Dermis microvascular lymphatic vessel endothelial cell (primary cell): ENCODE measurements at regions not wholly inside any gene's neighbourhood (a gene's known extent, or its start where the extent isn't known, plus 50 kb on each side); places are given as distances from the start of the nearest gene placed in this dataset.

Source experiments
- DNase-seq, 2 donors: peaks; one replicate each; pipeline versions ENCODE4 v3.0.0 to v3.0.0-alpha.2; 2010; ENCODE audit warnings: low read depth in 2 of 2

DNA sequence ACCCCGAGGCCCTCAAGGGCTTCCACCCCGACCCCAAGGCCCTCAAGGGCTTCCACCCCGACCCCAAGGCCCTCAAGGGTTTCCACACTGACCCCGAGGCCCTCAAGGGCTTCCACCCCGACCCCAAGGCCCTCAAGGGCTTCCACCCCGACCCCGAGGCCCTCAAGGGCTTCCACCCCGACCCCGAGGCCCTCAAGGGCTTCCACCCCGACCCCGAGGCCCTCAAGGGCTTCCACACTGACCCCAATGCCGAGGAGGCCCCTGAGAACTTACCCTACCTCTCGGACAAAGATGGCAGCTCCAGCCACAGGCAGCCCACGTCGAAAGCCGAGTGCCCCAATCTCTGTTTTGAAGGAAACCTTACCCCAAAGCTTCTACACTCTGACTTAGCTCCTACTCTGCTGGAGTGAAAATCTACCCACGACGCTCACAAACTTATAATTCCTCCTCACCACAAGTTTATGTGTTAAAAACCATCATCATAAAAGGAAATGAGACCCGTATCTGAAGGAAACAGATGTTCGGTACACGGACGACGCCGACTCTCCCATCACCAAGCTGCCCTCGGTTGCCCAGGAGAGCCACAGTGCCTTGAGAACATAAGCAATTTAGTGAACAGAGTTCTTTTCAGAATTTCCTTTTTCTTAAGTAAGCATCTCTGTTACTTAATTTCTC lies 61.2 kb upstream of the RPH3AL start:
- no peak for DNase-seq

DNA sequence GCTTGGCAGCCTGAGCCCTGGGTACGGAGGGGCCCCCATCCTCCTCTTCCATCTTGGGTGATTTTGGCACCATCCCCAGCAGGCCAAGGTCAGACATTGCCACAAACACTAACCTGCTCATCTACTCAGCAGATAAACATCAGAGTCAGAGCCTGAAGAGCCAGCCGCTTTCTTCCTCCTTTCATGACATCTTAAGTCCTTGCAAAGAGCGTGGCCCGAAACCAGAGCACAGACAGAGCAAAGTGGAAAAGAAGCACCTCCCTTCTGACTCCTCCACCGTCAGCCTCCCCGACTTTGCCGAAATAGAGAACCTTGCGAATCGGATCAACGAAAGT lies 60.4 kb upstream of the RPH3AL start:
- no peak for DNase-seq

DNA sequence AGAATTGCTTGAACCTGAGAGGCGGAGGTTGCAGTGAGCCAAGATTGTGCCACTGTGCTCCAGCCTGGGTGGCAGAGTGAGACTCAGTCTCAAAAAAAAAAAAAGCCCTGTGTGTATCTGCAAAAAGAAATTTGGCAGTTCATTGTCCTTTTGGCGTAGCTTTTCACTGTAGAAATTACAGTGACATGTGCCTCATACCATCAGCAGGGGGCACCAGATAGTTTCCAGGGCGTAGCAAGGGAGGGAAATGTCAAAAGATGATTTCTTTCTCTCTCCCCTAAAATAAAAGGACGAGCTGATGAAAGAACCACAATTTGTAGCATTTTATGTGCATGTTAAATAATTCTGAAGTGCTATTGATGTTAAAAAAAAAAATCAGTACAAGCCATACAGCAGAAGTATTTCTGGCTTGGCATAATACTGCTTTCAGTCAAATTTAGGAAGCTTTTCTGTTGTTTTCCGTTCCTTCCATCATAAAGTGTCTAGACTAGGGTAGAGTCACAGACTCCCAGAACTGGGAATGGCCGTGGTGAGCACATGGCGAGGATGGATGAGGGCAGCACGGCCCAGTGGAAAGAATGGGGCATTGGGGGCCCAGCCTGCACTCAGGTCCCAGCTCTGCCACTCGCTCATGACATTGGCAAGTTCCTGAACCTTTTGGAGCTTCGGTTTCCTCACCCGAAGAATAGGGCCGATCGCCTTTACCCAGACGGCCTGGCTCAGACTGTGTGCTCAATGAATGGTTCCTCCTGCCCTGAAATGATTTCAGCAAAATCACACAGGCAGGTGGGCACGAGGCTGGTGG lies 59.8 kb upstream of the RPH3AL start:
- peak; percentile 41 to 65 for DNase-seq

DNA sequence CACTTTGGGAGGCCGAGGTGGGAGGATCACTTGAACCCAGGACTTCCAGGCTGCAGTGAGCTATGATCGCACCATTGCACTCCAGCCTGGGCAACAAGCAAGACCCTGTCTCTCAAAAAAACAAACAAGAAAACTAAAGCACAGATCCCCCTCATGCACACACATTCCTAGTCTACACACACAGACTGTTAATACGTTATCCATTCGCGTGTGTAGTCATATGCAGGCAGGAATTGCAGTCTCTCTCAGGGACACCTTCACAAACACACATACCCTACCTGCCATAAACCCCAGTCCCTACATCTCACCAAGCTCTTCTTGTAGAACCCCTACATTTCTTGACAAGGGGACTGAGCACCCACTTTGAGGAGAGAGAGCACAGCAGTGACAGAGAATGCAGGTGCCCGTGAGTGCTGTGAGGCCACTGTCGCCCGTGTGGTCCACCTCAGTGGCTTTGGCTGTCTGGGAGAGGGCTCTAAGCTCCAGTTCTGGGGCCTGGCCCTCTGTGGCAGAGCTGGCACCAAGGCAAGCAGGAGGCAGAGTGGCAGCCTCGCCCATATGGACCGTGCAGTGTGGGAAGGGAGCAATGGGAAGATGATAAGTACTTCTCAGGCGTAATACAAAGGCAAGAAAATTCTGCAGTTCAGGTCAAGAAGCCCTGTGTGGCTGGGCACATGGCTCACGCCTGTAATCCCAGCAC lies 59.0 kb upstream of the RPH3AL start:
- no peak for DNase-seq

DNA sequence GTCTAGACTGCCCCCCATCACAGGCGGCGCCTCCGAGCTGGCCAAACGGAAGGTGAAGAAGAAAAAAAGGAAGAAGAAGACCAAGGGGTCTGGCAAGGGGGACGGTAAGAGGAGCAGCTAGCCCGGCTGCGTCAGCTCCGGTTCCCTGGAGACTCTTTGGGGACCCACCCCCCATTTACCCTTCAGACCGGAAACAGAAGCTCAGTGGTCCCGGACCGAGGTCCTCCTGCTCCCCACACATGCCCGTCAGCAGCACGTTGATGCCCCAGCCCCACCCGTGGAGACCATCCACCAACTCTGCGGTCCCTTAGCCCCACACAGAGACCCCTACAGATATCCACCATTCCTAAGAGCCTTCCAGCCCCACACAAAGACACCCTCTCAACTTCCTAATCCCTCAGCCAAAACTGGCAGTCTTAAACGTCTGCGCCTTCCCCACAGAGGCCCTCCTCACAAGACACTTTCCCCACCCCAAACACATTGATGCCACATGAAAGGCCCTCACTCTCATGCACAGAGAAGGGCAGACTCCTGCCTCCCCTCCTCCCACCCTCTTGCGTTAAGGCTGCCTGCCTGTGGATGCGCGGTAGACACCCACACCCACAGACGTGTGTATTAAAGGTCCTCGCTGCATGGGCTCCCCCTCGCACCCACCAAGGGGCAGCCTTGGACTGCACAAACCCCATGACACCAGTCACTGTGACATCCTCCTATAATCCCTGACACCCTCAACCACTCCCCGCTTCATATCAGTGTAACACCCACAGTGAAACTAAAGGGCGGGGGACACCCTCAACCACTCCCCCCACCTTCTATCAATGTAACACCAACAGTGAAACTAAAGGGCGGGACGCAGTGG lies 58.2 kb upstream of the RPH3AL start:
- DNase-seq, result peak in 1 of 2 donors; percentile 30

DNA sequence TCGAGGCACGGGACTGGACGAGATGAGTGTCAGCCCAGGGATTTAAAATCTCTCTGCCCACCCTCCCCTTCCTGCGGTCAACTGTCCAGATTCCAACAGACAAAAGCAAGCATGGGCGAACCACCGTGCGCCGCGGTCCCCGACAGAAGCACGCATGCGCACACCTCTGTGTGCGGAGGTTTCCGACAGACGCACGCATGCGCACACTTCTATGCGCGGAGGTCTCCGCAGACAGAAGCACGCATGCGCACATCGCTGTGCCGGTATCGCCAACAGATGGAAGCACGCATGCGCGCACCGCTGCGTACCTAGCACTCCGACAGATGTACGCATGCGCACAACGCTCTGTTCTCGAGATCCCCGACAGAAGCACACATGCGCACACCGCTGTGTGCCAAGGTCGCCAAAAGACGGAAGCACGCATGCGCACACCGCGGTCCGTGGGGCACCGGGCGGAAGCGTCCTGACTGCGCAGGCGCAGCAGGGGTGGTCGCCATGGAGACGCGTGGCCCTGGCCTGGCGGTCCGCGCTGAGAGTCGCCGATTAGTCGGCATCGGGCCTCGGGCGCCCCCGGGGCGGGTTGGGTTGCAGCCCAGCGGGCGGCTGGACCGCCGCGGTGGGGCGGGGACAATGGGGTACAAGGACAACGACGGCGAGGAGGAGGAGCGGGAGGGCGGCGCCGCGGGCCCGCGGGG lies 57.4 kb upstream of the RPH3AL start:
- DNase-seq, result peak; percentile 98 to 99

DNA sequence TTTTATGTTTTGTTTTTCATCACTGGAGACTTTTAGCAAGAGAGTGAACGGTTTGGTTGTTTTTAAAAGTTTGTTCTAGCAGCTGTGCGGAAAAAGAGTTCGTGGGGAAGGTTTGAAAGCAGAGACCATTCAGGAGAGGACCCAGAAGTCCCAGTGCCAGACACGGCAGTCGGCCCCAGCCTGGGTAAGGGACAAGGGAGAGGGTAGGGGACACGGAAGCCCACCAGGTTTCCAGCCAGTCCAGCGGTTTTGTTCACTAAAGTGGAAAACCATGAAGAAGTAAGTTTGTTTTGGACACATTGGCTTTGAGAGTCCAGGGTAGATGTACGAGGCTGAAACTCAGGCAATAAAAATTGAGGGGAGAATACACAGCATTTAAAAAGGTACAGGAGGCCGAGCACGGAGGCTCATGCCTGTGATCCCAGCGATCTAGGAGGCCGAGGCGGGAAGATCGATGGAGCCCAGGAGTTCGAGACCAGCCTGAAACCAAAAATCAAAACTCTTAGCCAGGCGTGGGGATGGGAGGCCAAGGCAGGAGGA lies 56.8 kb upstream of the RPH3AL start:
- DNase-seq, result no peak

DNA sequence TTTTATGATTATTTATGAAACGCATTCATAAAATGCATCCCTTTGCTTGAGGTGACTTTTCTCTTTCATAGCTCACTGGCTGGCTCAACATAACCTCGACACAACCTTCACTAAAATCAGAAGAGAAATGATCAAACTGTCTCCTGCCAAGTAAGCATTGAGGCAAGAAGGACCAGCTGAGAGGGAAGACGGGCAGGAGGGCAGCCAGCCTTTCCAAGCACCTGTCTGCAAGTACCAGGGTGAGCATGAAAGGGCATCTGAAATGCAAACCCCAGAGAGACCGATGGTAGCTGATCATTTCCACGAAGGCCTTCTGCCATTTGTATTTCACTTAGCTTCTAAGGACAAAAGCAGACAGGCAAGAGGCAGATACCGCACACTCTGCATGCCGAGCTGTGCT lies 52.1 kb upstream of the RPH3AL start:
- DNase-seq, result no peak
